WTC11 (cell line): ENCODE measurements at regions not wholly inside any gene's neighbourhood (a gene's known extent, or its start where the extent isn't known, plus 50 kb on each side); places are given as distances from the start of the nearest gene placed in this dataset.
A peak's percentile ranks its signal among the peaks of the same experiment; 100 is the strongest.

Source experiments
- ATAC-seq: fragments of 200-7000 bp; cut with Tn5 transposase; 2 replicates; pipeline ENCODE4 v1.10.0; 2021; ENCODE audit warnings: mild to moderate bottlenecking, moderate library complexity
- CTCF ChIA-PET: fragments of 300-600 bp; sonication (Branson Sonifier 250); formaldehyde crosslinking; loops from one replicate; lab custom pipeline; 2021; ENCODE audit warnings: antibody characterized with exemption; lab: Charles Lee
- POLR2A ChIA-PET: fragments of 350-600 bp; sonication (Branson Sonifier 250); formaldehyde crosslinking; loops from one replicate; lab custom pipeline; 2021; ENCODE audit warnings: antibody characterized with exemption; lab: Charles Lee
- DNase-seq: peaks from one replicate; pipeline ENCODE4 v3.0.0; 2021; ENCODE audit warnings: low spot score
- H3K27ac Mint-ChIP-seq: 2 replicates; pipeline ENCODE4 v1.8.0; 2021; ENCODE audit warnings: mixed read lengths
- H3K27me3 Mint-ChIP-seq: 2 replicates; pipeline ENCODE4 v1.8.0; 2021; ENCODE audit warnings: low read depth, mild to moderate bottlenecking, moderate library complexity, mixed read lengths
- H3K36me3 Mint-ChIP-seq: 2 replicates; pipeline ENCODE4 v1.8.0; 2021; ENCODE audit warnings: mixed read lengths
- H3K4me1 Mint-ChIP-seq: 2 replicates; pipeline ENCODE4 v1.8.0; 2022; ENCODE audit warnings: mixed read lengths
- H3K4me3 Mint-ChIP-seq: 2 replicates; pipeline ENCODE4 v1.8.0; 2021; ENCODE audit warnings: mild to moderate bottlenecking, moderate library complexity, mixed read lengths
- H3K9me3 Mint-ChIP-seq: 2 replicates; pipeline ENCODE4 v1.8.0; 2021; ENCODE audit warnings: mixed read lengths
- ATF6 ChIP-seq: sonication (generic); formaldehyde crosslinking; IDR thresholded peaks from 2 replicates; pipeline ENCODE4 v1.8.1; 2023; ENCODE audit warnings: mild to moderate bottlenecking, missing genetic modification reagents
- CDX4 ChIP-seq: fragments of 250-450 bp; sonication (Bioruptor Pico); IDR thresholded peaks from 2 replicates; pipeline ENCODE4 v1.9.0; 2021; ENCODE audit warnings: moderate library complexity, mild to moderate bottlenecking, inconsistent platforms, borderline replicate concordance
- E2F1 ChIP-seq: sonication (generic); formaldehyde crosslinking; IDR thresholded peaks from 2 replicates; pipeline ENCODE4 v1.8.0; 2022; ENCODE audit warnings: mild to moderate bottlenecking, missing genetic modification reagents
- ERG ChIP-seq: fragments of 250-450 bp; sonication (Bioruptor Pico); IDR thresholded peaks from 2 replicates; pipeline ENCODE4 v1.8.0; 2021; ENCODE audit warnings: mild to moderate bottlenecking
- FOXK1 ChIP-seq: sonication (generic); formaldehyde crosslinking; IDR thresholded peaks from 2 replicates; pipeline ENCODE4 v1.8.0; 2022; ENCODE audit warnings: mild to moderate bottlenecking, moderate library complexity, missing genetic modification reagents
- GABPB1 ChIP-seq: sonication (generic); formaldehyde crosslinking; IDR thresholded peaks from 2 replicates; pipeline ENCODE4 v1.8.1; 2023; ENCODE audit warnings: mild to moderate bottlenecking, missing genetic modification reagents
- GRHL2 ChIP-seq: fragments of 250-450 bp; sonication (Bioruptor Pico); IDR thresholded peaks from 2 replicates; pipeline ENCODE4 v1.8.0; 2022; ENCODE audit warnings: mild to moderate bottlenecking, moderate library complexity; ENCODE audit not compliant: insufficient replicate concordance, severe bottlenecking
- GTF2I ChIP-seq: fragments of 250-450 bp; sonication (Bioruptor Pico); conservative IDR thresholded peaks from 2 replicates; pipeline ENCODE4 v1.4.0; 2021; ENCODE audit warnings: mild to moderate bottlenecking
- HMGXB4 ChIP-seq: sonication (generic); formaldehyde crosslinking; IDR thresholded peaks from 2 replicates; pipeline ENCODE4 v1.8.1; 2023; ENCODE audit warnings: mild to moderate bottlenecking, moderate library complexity, missing genetic modification reagents
- MAX ChIP-seq: sonication (generic); formaldehyde crosslinking; IDR thresholded peaks from 2 replicates; pipeline ENCODE4 v1.8.0; 2022; ENCODE audit warnings: mild to moderate bottlenecking, missing genetic modification reagents
- NR2C2 ChIP-seq: sonication (generic); formaldehyde crosslinking; IDR thresholded peaks from 2 replicates; pipeline ENCODE4 v1.8.0; 2022; ENCODE audit warnings: mild to moderate bottlenecking, missing genetic modification reagents
- OVOL2 ChIP-seq: fragments of 250-450 bp; sonication (Bioruptor Pico); IDR thresholded peaks from 2 replicates; pipeline ENCODE4 v1.9.0; 2021; ENCODE audit warnings: mild to moderate bottlenecking, borderline replicate concordance
- SMAD4 ChIP-seq: sonication (generic); formaldehyde crosslinking; IDR thresholded peaks from 2 replicates; pipeline ENCODE4 v1.8.0; 2022; ENCODE audit warnings: mild to moderate bottlenecking, missing genetic modification reagents
- TEAD1 ChIP-seq: sonication (generic); formaldehyde crosslinking; IDR thresholded peaks from 2 replicates; pipeline ENCODE4 v1.8.0; 2022; ENCODE audit warnings: mild to moderate bottlenecking, missing genetic modification reagents
- ZNF138 ChIP-seq: sonication (generic); formaldehyde crosslinking; conservative IDR thresholded peaks from 2 replicates; pipeline ENCODE4 v1.8.1; 2022; ENCODE audit warnings: mild to moderate bottlenecking, moderate library complexity, missing genetic modification reagents
- ZNF263 ChIP-seq: sonication (generic); formaldehyde crosslinking; IDR thresholded peaks from 2 replicates; pipeline ENCODE4 v1.8.1; 2022; ENCODE audit warnings: low read depth, mild to moderate bottlenecking, moderate library complexity, missing genetic modification reagents
- ZNF317 ChIP-seq: sonication (generic); formaldehyde crosslinking; IDR thresholded peaks from 2 replicates; pipeline ENCODE4 v1.8.1; 2023; ENCODE audit warnings: low read depth, mild to moderate bottlenecking, moderate library complexity, missing genetic modification reagents, borderline replicate concordance
- ZNF416 ChIP-seq: fragments of 250-450 bp; sonication (Bioruptor Pico); IDR thresholded peaks from 2 replicates; pipeline ENCODE4 v1.9.0; 2021; ENCODE audit warnings: mild to moderate bottlenecking, inconsistent platforms
- ZNF512 ChIP-seq: sonication (generic); formaldehyde crosslinking; IDR thresholded peaks from 2 replicates; pipeline ENCODE4 v1.8.1; 2022; ENCODE audit warnings: missing genetic modification reagents, borderline replicate concordance

- no peak for TF ChIP-seq HMGXB4
- no peak for TF ChIP-seq ZNF512 (CRISPR knock-in tag)
- TF ChIP-seq, all 79 proteins: peak for 0
Observed at GRCh38 chr2:60361498-60361897, 192.0 kb downstream of the BCL11A start (continued).

- ATAC-seq (0 out of 2 replicates have a peak, but pooled peaks have one; percentile 41), DNase-seq (no peak)
- POLR2A ChIA-PET, result no interaction called here
- Mint-ChIP-seq H3K4me1 (peaks cover 12% of the 10 kb centered on the region), H3K4me3 (no peak overlapping the region), H3K36me3 (no peaks in the 10 kb centered on the region), H3K27ac (no peak overlapping the region), H3K9me3 (peaks cover 8% of the 10 kb centered on the region), H3K27me3 (no peaks in the 10 kb centered on the region; the same call in none of the 2 replicates)
- CTCF ChIA-PET, result interaction anchor here (0.5 kb wide), 1 partner anchor 53 kb away, joined by 3 read pairs; no protein-coding TSS in a partner anchor
- no peak for TF ChIP-seq MAX (CRISPR knock-in tag)
- TF ChIP-seq GRHL2, result no peak
- TF ChIP-seq E2F1 (CRISPR knock-in tag), result no peak
- TF ChIP-seq ATF6 (CRISPR knock-in tag), result no peak
- TF ChIP-seq ZNF263, result no peak
- no peak for TF ChIP-seq ERG
- no peak for TF ChIP-seq TEAD1 (CRISPR knock-in tag)
- no peak for TF ChIP-seq ZNF416 (CRISPR knock-in tag)
- TF ChIP-seq GTF2I (CRISPR knock-in tag), result no peak
- no peak for TF ChIP-seq SMAD4
- TF ChIP-seq CDX4 (CRISPR knock-in tag), result no peak
- no peak for TF ChIP-seq FOXK1 (CRISPR knock-in tag)
- no peak for TF ChIP-seq ZNF138 (CRISPR knock-in tag)
- no peak for TF ChIP-seq GABPB1
- no peak for TF ChIP-seq OVOL2
- no peak for TF ChIP-seq NR2C2
- no peak for TF ChIP-seq ZNF317 (CRISPR knock-in tag)
Observed at GRCh38 chr2:60359569-60359968, 193.9 kb downstream of the BCL11A start.
